ENCODE measurements at regions not wholly inside any gene's neighbourhood (a gene's known extent, or its start where the extent isn't known, plus 50 kb on each side); places are given as distances from the start of the nearest gene placed in this dataset.
A peak's percentile ranks its signal among the peaks of the same experiment; 100 is the strongest.
"Not testable (repeated sequence)": the region's sequence is repeated elsewhere in the genome, so short reads cannot be mapped to it uniquely, and the experiment has no call there.

DNA sequence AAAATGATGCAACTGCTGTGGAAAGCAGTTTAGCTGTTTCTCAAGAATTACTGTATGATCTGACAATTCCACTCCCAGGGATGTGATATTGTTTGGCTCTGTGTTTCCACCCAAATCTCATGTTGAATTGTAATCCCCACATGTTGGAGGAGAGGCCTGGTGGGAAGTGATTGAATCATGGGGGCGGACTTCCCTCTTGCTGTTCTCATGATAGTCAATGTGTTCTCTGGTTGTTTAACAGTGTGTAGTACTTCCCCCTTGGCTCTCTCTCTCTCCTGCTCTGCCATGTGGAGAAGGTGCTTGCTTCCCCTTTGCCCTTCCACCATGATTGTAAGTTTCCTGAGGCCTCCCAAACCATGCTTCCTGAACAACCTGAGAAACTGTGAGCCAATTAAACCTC lies 93.4 kb upstream of the CPM start:
- no peak for DNase-seq
- ATAC-seq = peak in 1 of 2 donors; percentile 39

DNA sequence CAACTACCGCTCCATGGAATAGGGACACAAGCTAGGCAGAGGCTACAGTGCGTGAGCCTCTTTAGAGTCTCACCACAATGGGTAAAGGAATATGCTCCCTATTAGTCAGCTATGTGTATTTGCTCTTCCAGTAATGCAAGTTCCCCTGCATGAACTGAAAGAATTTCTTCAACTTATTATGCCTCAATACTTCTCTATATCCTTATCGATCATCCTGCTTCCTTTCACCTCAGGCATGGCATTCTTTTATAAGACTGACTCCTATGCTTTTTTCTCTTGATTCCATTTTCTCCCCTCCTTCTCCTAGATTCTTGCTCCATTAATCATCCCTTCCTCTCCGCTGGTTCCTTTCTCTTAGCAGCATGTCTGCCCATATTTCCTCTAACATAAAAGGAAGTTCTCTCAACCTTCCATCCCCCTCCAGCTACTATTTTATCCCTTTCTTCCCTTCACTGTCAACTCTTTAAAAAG lies 94.5 kb upstream of the CPM start:
- ATAC-seq = peak in 1 of 2 donors; percentile 13
- intact Hi-C loops (cut with DNase I) = no loop called here
- DNase-seq = no peak

More for the DNA sequence above, 93.4 kb upstream of the CPM start:
- intact Hi-C loops (cut with DNase I) = no loop called here

DNA sequence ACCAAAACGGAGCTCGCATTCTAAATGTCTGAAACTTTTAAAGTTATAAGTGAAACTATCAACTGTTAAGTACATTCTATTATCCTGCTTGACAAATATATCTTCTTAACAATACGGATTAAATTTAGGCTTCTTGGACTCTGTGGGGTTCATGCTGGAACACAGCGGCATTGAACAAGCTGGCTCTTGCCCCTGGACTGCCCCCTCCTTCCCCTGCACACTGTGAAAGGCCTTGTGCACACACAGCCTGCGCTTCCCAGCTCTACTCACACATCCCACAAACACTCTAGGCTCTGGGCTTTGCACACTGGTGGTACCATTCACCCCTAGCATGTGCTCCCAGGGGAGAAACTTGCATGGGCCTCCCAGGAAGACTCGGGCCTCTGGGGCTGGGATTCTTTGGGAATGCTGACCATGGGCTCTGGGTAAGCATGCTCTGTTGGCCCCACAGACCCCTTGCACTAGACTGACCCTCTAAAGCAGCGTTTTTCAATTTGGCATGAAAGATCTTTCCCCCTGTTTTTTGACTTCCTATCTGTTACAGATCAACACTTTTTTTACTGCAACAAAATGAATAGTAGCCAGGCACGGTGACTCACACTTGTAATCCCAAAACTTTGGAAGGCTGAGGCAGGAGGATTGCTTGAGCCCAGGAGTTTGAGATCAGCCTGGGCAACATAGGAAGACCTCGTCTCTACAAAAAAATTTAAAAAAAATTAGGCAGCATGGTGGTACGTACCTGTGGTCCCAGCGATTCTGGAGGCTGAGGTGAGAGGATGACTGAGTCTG lies 96.2 kb upstream of the CPM start:
- intact Hi-C loops (cut with DNase I) = no loop called here
- no peak for ATAC-seq
- no peak for DNase-seq

DNA sequence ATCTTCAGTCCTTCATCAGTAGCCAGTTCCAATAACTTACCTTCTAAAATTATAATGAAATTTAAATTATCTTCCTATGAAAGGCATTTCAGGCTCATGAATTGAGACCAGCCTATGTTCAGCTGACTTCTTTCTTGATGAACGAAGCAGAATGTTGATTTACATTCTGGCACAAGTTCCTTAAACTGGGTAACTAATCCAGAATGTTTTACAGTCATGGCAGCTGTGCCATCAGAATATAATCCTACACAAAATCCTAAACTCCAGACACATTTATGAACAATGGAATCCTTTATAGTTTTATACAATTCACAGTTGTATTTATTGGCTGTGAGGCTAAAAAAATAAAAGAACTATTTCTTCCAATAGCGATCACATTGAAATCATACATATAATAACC lies 97.3 kb upstream of the CPM start:
- ATAC-seq (no peak), DNase-seq (no peak)
- intact Hi-C loops (cut with DNase I) = no loop called here

DNA sequence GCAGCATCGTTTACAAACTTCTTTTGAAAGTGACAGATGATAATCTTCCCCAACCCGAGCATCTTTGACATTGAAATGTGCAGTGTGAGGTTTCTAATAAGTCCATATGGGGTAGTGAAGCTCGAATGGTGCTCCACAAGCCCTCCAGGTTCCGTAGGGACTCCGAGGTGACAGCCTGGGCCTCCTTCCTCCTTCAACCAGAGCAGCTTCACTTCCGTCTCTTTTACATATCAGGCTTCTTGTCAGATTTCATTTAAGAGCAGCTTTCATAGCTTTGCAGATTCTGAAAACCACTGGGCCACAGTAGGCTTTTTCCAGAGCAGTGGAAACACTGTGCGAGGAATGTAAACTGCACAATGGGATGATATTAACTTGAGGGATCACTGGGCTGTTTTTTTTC lies 103.6 kb upstream of the CPM start:
- DNase-seq = no peak
- intact Hi-C loops (cut with DNase I) = no loop called here
- ATAC-seq = no peak

DNA sequence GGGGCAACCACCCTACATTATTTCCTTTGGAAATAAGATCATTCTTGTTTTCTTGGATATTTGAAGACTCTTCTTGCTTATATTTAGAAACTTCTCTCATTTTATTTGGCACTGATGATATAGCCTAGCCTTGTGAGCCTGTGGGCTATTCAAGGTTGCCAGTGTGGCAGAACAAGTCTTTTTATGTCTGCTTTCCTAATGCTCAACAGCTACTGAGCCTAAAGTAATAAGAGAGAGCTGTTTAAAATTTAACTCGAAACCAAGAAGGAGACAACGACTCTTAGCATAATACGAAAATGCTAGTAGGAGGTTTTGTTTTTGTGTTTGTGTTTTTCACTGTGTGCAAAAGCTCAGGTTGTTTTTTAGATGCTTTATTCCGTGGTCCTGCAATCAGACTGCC lies 104.0 kb upstream of the CPM start:
- DNase-seq (no peak), ATAC-seq (no peak)
- intact Hi-C loops (cut with DNase I) = no loop called here

DNA sequence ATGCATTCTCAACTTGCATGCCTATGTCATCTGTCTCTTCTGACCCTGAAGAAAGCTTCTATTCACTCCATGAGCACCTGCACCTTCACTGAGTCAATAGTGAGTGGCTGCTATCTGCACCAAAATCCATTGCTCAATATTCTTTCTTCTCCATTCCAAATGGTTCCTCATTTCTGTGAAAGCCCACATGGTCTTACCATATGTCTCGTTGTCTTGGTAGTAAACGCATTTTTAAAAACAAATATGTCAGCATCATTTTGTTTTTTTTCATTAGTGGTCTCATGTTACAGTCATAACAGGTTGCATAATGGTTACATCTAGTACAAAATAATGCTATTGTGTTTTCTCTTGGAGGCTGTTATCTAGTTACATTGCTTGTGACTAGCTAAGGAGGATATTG lies 106.9 kb upstream of the CPM start:
- peak in 1 of 2 donors; percentile 74 for ATAC-seq
- intact Hi-C loops (cut with DNase I) = no loop called here

DNA sequence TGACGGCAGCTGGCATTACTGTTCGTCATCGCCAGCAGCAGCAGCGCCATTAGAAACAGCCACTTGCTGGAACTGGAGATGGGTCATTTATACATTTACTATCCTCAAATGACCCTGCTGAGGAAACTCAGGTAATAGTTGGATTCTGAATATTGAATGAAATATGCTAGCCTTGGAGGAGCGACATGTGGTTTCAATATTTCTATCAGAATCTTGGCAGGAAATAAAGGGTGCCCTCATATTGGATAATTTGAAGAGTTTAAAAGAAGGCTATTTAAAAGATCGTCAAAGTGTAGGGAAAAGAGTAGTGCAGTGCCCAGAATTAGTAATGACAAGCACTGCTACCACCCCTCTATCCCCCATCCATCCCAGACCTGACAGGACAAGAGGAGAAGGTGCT lies 109.6 kb upstream of the CPM start:
- DNase-seq (no peak), ATAC-seq (no peak)
- intact Hi-C loops (cut with DNase I) = no loop called here

More for the DNA sequence above, 106.9 kb upstream of the CPM start:
- DNase-seq = no peak

DNA sequence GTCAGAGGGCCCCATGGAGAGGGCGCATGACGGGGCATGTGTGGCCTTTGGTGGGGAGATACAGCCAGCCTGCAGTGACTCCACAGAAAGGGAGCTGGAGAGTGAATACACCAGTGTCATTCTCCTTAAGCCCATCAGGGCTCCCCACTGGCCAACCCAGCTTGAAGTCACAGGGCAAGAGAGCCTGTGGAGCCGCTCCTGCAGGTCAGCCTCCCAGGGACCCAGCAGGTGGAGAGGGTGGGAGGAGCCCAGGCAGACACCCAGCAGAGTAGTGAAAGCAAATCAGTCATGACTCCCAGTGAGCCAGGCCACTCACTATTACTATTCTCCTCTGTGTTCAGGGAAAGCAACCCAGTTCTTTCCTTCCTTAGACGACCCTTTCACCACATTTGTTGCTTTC lies 110.0 kb upstream of the CPM start:
- ATAC-seq = no peak
- intact Hi-C loops (cut with DNase I) = no loop called here
- DNase-seq = no peak

DNA sequence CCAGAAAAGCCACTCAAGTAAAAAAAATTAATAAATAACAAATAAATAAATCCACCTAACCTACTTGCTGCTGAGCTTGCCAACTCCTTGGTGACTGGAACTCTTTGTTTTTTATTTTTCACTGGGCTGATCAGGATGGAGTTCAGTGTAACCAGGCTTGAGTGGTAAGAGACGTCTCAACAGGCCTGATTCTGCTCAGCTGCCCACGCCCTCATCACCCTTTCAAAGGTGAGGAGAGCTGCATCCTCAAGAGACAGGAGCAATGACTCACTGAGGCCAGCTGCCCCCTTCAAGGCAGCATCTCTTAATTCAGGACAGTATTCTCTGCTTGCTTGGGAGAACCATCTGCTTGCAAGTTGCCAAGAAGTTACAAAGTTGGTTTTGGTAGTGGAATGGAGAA lies 111.9 kb upstream of the CPM start:
- intact Hi-C loops (cut with DNase I) = no loop called here
- DNase-seq = no peak
- no peak for ATAC-seq

DNA sequence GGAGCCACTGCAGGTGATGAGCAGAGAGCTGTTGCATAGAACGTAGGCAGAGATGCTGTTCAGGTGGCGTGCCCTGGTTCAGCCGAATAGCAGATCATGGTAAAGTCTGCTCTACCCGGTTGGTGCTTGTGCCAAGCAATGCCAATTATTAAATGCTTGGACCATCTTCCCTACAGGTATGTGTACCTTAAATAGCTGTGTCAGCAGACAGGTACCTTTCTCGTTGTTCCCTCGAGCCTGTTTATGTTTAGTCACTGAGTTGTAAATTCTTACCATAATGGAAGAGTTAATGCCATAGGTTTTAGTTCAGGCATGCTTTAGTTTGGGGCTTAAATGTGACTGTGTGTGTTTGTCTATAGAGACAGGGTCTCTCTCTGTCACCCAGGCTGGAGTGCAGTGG lies 112.5 kb upstream of the CPM start:
- ATAC-seq (no peak), DNase-seq (no peak)
- intact Hi-C loops (cut with DNase I) = no loop called here

DNA sequence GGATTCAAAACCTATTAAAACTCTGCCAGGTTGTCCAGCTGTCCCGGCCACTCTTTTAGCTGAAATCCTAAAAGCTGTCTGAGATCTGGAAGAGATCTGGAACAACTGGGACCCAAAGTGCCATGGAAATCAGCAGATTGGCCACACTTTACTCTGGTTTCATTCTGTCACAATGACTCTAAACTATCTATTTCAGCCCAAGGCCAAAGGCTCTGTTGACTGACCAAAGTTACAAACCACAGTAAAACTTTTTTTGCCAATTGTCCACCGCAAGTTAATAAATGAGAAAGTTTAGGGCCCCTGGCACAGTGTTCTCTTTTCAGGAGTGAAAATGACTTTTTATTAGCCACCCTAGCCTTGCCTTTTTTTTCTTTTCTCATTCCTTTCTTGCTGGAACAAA lies 113.4 kb upstream of the CPM start:
- DNase-seq (no peak), ATAC-seq (no peak)
- intact Hi-C loops (cut with DNase I) = no loop called here

DNA sequence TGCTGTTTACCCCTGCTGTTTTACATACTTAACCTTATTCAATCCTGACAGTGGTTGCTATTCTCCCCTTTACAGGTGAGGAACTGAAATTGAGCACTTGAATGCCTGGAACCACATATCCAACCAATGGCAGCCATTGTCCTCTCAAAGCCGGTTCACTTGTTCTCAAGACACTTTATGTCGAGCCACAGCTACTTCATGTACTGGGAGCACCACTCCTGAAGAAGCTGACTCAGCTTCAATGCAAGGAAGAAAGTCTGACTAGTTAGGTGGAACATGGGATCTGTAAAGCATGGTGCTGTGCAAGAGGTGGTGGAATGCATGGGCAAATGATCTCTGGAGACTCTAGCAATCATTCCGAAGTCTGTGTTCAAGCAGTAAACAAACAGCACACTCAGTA lies 113.9 kb upstream of the CPM start:
- DNase-seq = no peak
- no peak for ATAC-seq
- intact Hi-C loops (cut with DNase I) = no loop called here

DNA sequence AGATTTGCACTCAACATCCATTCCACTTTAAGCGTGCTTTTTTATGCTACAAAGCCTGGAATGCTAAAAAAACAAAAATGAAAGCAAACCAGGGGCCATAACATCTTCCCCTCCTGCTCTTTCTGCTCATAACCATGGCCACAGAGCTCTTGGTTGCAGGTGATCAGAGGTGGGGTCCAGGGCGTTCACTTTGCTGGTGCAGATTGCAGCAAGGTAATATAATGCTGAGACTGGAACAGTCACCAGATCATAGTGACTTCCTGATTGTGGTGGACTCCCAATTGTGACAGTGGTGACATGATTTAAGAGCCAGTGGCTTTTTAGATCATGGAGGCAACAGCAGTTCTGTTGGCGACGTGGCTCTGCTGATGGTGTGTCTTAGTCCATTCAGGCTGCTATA lies 115.0 kb upstream of the CPM start:
- ATAC-seq (no peak), DNase-seq (no peak)
- intact Hi-C loops (cut with DNase I) = no loop called here

DNA sequence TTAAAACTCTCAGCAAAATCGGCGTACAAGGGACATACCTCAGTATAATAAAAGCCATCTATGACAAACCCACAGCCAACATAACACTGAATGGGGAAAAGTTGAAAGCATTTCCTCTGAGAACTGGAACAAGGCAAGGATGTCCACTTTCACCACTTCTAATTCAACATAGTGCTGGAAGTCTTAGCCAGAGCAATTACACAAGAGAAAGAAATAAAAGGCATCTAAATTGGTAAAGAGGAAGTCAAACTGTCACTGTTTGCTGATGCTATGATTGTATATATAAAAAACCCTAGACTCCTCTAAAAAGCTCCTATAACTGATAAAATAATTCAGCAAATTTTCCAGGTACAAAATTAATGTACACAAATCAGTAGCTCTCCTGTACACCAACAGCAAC lies 116.9 kb upstream of the CPM start:
- DNase-seq; intact Hi-C loops (cut with DNase I): not testable (repeated sequence)

DNA sequence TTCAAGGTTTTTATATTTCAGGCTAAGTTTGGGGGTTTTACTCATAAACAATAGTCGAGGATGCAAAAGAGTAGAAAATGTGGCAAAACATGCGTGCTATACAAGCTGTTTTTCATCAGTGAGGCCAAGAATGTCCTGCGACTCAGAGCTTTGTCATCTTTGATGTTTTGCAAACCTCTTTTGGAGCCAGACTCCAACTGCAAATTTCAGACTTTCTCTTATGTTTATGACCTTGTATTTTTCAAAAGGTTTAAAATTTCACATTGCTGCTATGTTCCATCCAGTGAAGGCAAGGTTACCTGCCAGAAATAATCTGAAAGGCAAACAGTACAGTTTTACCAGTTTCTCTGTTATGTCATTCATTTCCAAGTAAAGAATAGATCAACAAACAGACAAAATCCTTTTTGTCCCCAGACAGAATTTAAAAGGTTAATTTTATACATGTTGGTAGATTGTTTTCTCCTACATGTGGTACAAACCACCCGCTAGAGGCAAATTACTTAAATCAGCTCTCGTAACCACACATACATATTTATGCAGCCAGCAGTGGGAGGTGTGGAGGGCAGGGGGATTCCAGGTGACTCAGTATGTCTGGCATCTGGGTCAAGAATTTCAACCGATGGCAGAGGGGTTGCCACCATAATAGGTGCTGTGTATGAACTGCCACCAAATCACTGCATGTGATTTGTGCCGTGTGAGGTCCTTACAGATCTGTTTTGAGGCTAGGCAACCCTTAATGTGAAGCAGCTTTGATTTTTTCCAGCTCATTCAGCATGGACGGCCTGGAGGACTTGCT lies 119.8 kb upstream of the CPM start:
- intact Hi-C loops (cut with DNase I) = no loop called here
- ATAC-seq = no peak
- no peak for DNase-seq

More for the DNA sequence above, 116.9 kb upstream of the CPM start:
- ATAC-seq = not testable (repeated sequence)

DNA sequence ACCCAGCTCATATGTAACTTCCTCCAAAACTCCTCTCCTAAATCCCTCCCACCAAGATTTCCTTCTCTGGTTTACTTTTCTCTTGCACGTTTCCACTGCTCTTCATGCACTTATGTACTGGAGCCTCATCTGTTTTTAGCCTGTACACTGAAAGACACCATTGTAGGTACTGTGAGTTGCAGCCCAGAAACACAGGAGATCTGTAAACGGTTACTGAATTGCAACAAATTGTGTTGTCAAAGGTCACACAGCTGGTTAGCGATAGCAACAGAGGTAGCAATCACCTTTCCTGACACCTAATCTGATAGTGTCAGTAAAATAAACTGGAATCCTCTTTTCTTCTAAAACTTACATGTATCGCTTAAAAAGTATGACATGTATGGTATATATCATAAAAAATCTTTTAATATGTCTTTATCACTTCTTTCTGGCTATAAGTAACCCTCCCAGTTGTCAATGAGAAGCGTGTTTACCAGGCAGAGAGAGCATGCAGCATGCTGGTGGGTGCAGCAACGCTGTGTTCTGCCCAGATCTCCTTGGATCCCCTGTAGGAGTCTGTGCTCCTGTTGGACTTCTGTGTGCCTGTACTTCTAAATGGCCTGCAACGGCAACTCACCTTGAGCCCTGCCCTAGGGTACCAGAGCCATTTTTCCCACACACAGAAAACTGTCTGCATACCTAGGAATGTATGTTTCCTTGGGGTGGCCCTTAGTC lies 121.5 kb upstream of the CPM start:
- DNase-seq (no peak), ATAC-seq (no peak)

DNA sequence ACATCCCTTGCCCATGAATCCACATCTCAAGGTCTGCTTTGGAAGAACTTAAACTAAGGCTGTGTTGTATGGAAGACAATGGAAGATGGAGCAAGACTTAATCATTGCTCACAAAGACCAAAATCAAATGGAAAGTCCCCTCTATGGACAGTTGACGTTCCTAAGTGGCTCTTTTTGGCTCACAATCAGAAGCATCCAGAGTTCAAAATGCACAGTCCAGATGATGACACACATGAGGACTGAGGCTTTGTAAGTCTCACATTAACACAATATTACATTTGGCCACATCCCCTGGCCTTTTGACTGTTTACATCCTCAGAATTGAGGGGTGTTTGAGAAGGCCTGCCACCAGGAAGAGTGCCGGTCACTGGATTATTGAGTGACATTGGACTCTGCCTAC lies 122.3 kb upstream of the CPM start:
- intact Hi-C loops (cut with DNase I) = no loop called here
- ATAC-seq (no peak), DNase-seq (no peak)

More for the DNA sequence above, 121.5 kb upstream of the CPM start:
- intact Hi-C loops (cut with DNase I) = no loop called here

DNA sequence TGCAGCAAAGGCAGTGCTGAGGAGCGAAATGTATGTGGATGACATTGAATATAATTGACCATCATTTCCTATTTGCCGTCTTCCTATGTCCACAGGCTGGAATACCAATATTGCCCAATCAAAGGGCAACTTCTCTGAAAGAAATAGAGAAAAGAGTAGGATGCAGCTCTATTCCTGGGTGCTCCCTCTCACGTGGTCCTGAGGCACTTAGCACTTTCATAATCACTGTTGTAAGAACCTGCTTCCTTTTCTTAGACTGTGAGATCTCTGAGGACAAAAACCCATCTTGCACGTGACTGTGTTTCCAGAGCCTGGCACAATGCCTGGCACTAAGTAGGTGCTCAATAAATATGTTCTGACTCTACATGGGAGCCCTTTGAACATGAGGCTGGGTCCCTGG lies 122.7 kb upstream of the CPM start:
- no peak for DNase-seq
- intact Hi-C loops (cut with DNase I) = no loop called here
- ATAC-seq = peak; percentile 38 to 74
